HUES48 (cell line): ENCODE measurements at regions not wholly inside any gene's neighbourhood (a gene's known extent, or its start where the extent isn't known, plus 50 kb on each side); places are given as distances from the start of the nearest gene placed in this dataset.

Experiments used
- H3K27ac ChIP-seq: one replicate; pipeline ENCODE4 v1.7.0; 2013; ENCODE audit warnings: low read depth, low read length, inconsistent platforms
- H3K27me3 ChIP-seq: 2 replicates; pipeline ENCODE4 v1.6.1; 2013; ENCODE audit warnings: mild to moderate bottlenecking, low read length; ENCODE audit not compliant: control insufficient read depth, insufficient read depth
- H3K36me3 ChIP-seq: 2 replicates; pipeline ENCODE4 v1.6.1; 2013; ENCODE audit warnings: low read length; ENCODE audit not compliant: control insufficient read depth, insufficient read depth
- H3K4me1 ChIP-seq: 2 replicates; pipeline ENCODE4 v1.6.1; 2013; ENCODE audit warnings: mild to moderate bottlenecking, low read length; ENCODE audit not compliant: control insufficient read depth, insufficient read depth
- H3K4me3 ChIP-seq: 2 replicates; pipeline ENCODE4 v1.5.1; 2013; ENCODE audit warnings: mild to moderate bottlenecking, low read depth, low read length
- H3K9ac ChIP-seq: 2 replicates; pipeline ENCODE4 v1.6.1; 2013; ENCODE audit warnings: mild to moderate bottlenecking, low read depth, low read length, moderate library complexity
- H3K9me3 ChIP-seq: 2 replicates; pipeline ENCODE4 v1.6.1; 2013; ENCODE audit warnings: low read length; ENCODE audit not compliant: control insufficient read depth, insufficient read depth

GRCh38 chr4:63906660-63907183 is 502.5 kb downstream of the TECRL start:
- Histone ChIP-seq H3K9me3 (no peaks in the 10 kb centered on the region), H3K4me1 (0 out of 2 replicates have a peak, but pooled peaks cover under 1% of the 10 kb centered on the region), H3K9ac (no peak overlapping the region), H3K27me3 (peaks cover 7% of the 10 kb centered on the region; the same call in 1 of the 2 replicates), H3K36me3 (no peaks in the 10 kb centered on the region), H3K4me3 (no peak overlapping the region), H3K27ac (no peak overlapping the region)

DNA sequence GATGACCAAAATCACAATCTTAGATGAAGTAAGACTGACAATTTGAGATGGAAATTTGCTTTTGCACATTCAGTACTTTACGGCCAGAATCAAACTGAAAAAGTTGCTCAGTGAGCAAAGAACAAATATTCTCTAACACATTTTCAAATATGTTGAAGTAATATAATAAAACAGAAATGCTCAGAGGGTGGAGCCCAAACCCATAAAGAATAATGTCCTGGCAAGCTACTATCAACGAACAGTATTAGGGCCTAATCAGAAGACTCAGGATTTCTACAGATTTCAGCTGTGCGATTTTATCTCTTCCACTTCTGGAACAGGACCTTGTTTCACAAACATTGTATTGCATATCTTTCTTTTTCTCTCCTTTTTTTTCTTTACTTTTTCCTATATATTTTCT is 505.0 kb downstream of the TECRL start:
- Histone ChIP-seq H3K4me1 (peaks cover 4% of the 10 kb centered on the region; the same call in 1 of the 2 replicates), H3K36me3 (no peaks in the 10 kb centered on the region), H3K27me3 (peaks cover 9% of the 10 kb centered on the region; the same call in 1 of the 2 replicates), H3K4me3 (no peak overlapping the region), H3K27ac (no peak overlapping the region), H3K9ac (no peak overlapping the region), H3K9me3 (no peaks in the 10 kb centered on the region)

GRCh38 chr4:63901304-63901703 is 507.9 kb downstream of the TECRL start:
- H3K9ac ChIP-seq, result no peak overlapping the region
- no peaks in the 10 kb centered on the region for H3K36me3 ChIP-seq
- H3K27ac ChIP-seq, result no peak overlapping the region
- peaks cover 9% of the 10 kb centered on the region; the same call in 1 of the 2 replicates for H3K27me3 ChIP-seq
- H3K4me1 ChIP-seq, result peaks cover 4% of the 10 kb centered on the region; the same call in 1 of the 2 replicates
- no peak overlapping the region for H3K4me3 ChIP-seq
- no peaks in the 10 kb centered on the region for H3K9me3 ChIP-seq

GRCh38 chr4:63898961-63899360 is 510.3 kb downstream of the TECRL start:
- Histone ChIP-seq H3K4me1 (peaks cover 4% of the 10 kb centered on the region; the same call in 1 of the 2 replicates), H3K27ac (no peak overlapping the region), H3K27me3 (peaks cover 9% of the 10 kb centered on the region; the same call in 1 of the 2 replicates), H3K9me3 (no peaks in the 10 kb centered on the region), H3K9ac (no peak overlapping the region), H3K4me3 (no peak overlapping the region), H3K36me3 (no peaks in the 10 kb centered on the region)

DNA sequence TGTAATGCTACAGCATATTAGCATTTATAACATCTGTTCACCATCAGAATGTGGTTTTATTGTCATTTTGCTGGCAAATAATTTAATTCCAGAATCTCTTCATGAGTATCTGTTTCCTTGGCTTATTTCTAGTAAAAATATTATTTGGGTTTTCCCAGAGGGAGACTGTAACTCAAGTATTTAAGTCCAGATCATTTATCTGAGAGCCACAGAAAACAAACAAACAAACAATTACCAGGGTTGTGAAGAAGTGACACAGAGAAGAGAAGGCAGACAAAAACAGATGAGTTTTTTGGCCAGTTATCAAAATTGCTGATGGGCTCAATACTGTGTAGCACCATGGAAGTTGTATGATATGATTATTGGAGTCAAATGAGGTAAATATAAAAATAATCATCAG is 515.1 kb downstream of the TECRL start:
- Histone ChIP-seq H3K9me3 (no peaks in the 10 kb centered on the region), H3K9ac (no peak overlapping the region), H3K27ac (no peak overlapping the region), H3K4me1 (no peaks in the 10 kb centered on the region), H3K27me3 (no peaks in the 10 kb centered on the region), H3K4me3 (no peak overlapping the region), H3K36me3 (no peaks in the 10 kb centered on the region)

DNA sequence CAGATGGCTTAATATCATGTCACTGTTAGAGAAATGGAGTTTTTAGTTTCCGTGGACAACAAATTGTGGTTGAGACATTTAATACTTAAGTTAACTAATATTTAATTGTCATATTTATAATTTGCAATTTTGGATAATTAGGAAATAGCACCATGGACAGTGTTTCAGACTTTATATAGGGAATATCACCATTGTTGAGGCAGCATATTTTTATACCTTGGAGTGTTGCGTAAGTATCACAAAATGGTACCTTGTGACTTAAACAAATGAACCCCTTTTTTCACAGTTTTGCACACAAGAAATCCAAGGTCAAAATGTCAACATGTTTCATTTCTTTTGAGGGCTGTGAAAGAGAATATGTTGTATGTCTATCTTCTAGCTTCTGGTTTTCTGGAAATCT is 539.9 kb downstream of the TECRL start:
- Histone ChIP-seq H3K9me3 (no peaks in the 10 kb centered on the region), H3K4me3 (no peak overlapping the region), H3K27me3 (no peaks in the 10 kb centered on the region), H3K9ac (no peak overlapping the region), H3K4me1 (no peaks in the 10 kb centered on the region), H3K27ac (no peak overlapping the region), H3K36me3 (no peaks in the 10 kb centered on the region)

DNA sequence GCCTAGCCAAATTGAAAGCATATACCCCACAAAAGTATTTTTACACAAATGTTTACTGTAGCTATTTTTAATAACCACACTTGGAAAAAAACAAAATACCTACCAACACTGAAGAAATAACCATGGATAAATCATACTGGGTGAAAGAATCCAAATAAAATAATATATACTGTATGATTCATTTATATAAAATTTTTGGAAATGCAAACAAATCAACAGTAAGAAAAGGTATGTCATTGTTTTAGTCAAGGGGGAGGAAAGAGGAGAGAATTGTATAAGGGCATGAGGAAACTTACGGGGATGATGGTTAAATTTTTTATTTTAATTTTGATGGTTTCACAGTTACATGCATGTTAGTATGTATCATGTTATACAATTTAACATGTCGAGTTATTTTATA is 557.8 kb downstream of the TECRL start:
- Histone ChIP-seq H3K27ac (no peak overlapping the region), H3K9me3 (no peaks in the 10 kb centered on the region), H3K9ac (no peak overlapping the region), H3K4me3 (no peak overlapping the region), H3K4me1 (no peaks in the 10 kb centered on the region), H3K27me3 (no peaks in the 10 kb centered on the region), H3K36me3 (no peaks in the 10 kb centered on the region)

GRCh38 chr4:63841266-63841665 is 568.0 kb downstream of the TECRL start:
- Histone ChIP-seq H3K4me1 (no peaks in the 10 kb centered on the region), H3K9ac (no peak overlapping the region), H3K4me3 (no peak overlapping the region), H3K27ac (no peak overlapping the region), H3K27me3 (no peaks in the 10 kb centered on the region), H3K9me3 (no peaks in the 10 kb centered on the region), H3K36me3 (no peaks in the 10 kb centered on the region)

GRCh38 chr4:63831590-63832155 is 577.6 kb downstream of the TECRL start:
- peaks cover 7% of the 10 kb centered on the region; the same call in 1 of the 2 replicates for H3K4me1 ChIP-seq
- no peak overlapping the region for H3K4me3 ChIP-seq
- no peak overlapping the region for H3K27ac ChIP-seq
- no peaks in the 10 kb centered on the region for H3K9me3 ChIP-seq
- no peaks in the 10 kb centered on the region for H3K36me3 ChIP-seq
- H3K9ac ChIP-seq, result no peak overlapping the region
- H3K27me3 ChIP-seq, result no peaks in the 10 kb centered on the region

- Histone ChIP-seq H3K9me3 (no peaks in the 10 kb centered on the region), H3K27me3 (no peaks in the 10 kb centered on the region), H3K27ac (no peak overlapping the region), H3K9ac (no peak overlapping the region), H3K4me1 (no peaks in the 10 kb centered on the region), H3K36me3 (no peaks in the 10 kb centered on the region), H3K4me3 (no peak overlapping the region)
Observed at GRCh38 chr4:63817196-63817865, 591.9 kb downstream of the TECRL start.

- Histone ChIP-seq H3K27me3 (no peaks in the 10 kb centered on the region), H3K4me3 (no peak overlapping the region), H3K4me1 (no peaks in the 10 kb centered on the region), H3K27ac (no peak overlapping the region), H3K9ac (no peak overlapping the region), H3K36me3 (no peaks in the 10 kb centered on the region), H3K9me3 (no peaks in the 10 kb centered on the region)
Observed at GRCh38 chr4:63814171-63814964, 594.9 kb downstream of the TECRL start.
